22Rv1 (cell line): ENCODE measurements at regions not wholly inside any gene's neighbourhood (a gene's known extent, or its start where the extent isn't known, plus 50 kb on each side); places are given as distances from the start of the nearest gene placed in this dataset.
"Not testable (repeated sequence)": the region's sequence is repeated elsewhere in the genome, so short reads cannot be mapped to it uniquely, and the experiment has no call there.

Source experiments
- ZFX ChIP-seq: fragments of 450-650 bp; IDR thresholded peaks from 2 replicates; pipeline ENCODE4 v1.6.1; 2017; ENCODE audit warnings: antibody characterized with exemption, borderline replicate concordance
- TF ChIP-seq, protein P1 (sequence below): fragments of 450-650 bp; IDR thresholded peaks from 2 replicates; pipeline ENCODE4 v1.5.1; 2017; ENCODE audit warnings: mild to moderate bottlenecking

DNA sequence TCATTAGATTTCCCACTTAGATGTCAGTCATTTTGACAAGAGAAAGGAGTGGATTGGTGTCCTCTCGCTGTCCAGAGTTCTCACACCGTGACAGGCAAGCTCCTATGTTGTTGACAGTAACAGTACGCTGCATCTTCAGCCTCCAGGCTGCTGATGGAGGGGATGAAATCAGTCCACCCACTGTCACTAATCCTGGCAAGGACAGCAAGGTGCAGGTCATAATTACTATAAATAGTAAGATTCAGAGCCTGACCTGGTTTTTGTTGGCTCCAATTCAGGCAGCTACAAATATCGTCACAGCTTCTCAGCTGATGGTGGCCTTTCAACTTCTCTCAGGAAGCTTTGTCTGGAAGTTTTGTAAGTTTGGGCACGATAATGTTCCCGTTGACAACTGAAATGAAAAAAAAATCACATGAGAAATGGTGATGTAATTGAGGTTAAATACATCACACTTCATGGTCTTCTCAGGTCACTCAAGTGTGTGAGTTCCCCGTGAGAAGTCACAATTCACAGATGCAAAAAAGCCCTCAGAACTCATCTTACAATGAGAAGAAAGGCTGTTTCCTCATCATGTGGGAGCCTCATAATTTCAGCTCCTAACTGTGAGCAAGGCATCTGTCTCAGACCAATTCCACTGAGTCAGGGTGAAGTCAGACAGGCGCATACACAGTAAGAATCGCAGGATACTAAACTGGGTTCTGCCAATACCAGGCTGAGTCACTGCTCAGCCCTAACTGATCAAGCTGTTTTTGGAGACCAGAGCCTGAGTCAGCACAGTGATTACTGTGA is 516.9 kb downstream of the RPIA start:
- TF ChIP-seq, protein P1, sequence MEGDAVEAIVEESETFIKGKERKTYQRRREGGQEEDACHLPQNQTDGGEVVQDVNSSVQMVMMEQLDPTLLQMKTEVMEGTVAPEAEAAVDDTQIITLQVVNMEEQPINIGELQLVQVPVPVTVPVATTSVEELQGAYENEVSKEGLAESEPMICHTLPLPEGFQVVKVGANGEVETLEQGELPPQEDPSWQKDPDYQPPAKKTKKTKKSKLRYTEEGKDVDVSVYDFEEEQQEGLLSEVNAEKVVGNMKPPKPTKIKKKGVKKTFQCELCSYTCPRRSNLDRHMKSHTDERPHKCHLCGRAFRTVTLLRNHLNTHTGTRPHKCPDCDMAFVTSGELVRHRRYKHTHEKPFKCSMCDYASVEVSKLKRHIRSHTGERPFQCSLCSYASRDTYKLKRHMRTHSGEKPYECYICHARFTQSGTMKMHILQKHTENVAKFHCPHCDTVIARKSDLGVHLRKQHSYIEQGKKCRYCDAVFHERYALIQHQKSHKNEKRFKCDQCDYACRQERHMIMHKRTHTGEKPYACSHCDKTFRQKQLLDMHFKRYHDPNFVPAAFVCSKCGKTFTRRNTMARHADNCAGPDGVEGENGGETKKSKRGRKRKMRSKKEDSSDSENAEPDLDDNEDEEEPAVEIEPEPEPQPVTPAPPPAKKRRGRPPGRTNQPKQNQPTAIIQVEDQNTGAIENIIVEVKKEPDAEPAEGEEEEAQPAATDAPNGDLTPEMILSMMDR = not testable (repeated sequence)
- not testable (repeated sequence) for TF ChIP-seq ZFX
